HG02973 (cell line): ENCODE measurements at regions not wholly inside any gene's neighbourhood (a gene's known extent, or its start where the extent isn't known, plus 50 kb on each side); places are given as distances from the start of the nearest gene placed in this dataset.
A peak's percentile ranks its signal among the peaks of the same experiment; 100 is the strongest.
"Not testable (repeated sequence)": the region's sequence is repeated elsewhere in the genome, so short reads cannot be mapped to it uniquely, and the experiment has no call there.

Experiments used
- ATAC-seq: cut with Tn5 transposase; IDR thresholded peaks from one replicate; pipeline ENCODE4 v1.9.1; 2021; ENCODE audit warnings: moderate library complexity; ENCODE audit not compliant: unreplicated experiment

- no peak for ATAC-seq
Observed at GRCh38 chr1:193419295-193419694, 232.9 kb upstream of the B3GALT2 start.

GRCh38 chr1:193418745-193419058, 232.3 kb upstream of the B3GALT2 start:
- ATAC-seq, result no peak

GRCh38 chr1:193417945-193418744, 231.7 kb upstream of the B3GALT2 start:
- ATAC-seq, result peak; percentile 89

- ATAC-seq, result no peak
Observed at GRCh38 chr1:193417403-193417802, 231.0 kb upstream of the B3GALT2 start.

GRCh38 chr1:193416226-193417024, 230.0 kb upstream of the B3GALT2 start:
- no peak for ATAC-seq

GRCh38 chr1:193415256-193415655, 228.8 kb upstream of the B3GALT2 start:
- ATAC-seq, result no peak

GRCh38 chr1:193413376-193413775, 227.0 kb upstream of the B3GALT2 start:
- no peak for ATAC-seq

- no peak for ATAC-seq
Observed at GRCh38 chr1:193412748-193413147, 226.3 kb upstream of the B3GALT2 start.

- ATAC-seq, result no peak
Observed at GRCh38 chr1:193411714-193412113, 225.3 kb upstream of the B3GALT2 start.

- ATAC-seq, result no peak
Observed at GRCh38 chr1:193411215-193411614, 224.8 kb upstream of the B3GALT2 start.

- no peak for ATAC-seq
Observed at GRCh38 chr1:193408782-193409293, 222.4 kb upstream of the B3GALT2 start.

- peak; percentile 65 for ATAC-seq
Observed at GRCh38 chr1:193406901-193407300, 220.5 kb upstream of the B3GALT2 start.

GRCh38 chr1:193404236-193404635, 217.8 kb upstream of the B3GALT2 start:
- ATAC-seq, result no peak

GRCh38 chr1:193402977-193403376, 216.6 kb upstream of the B3GALT2 start:
- no peak for ATAC-seq

- no peak for ATAC-seq
Observed at GRCh38 chr1:193402037-193402436, 215.6 kb upstream of the B3GALT2 start.

- no peak for ATAC-seq
Observed at GRCh38 chr1:193394336-193394735, 207.9 kb upstream of the B3GALT2 start.

- no peak for ATAC-seq
Observed at GRCh38 chr1:193392686-193393085, 206.3 kb upstream of the B3GALT2 start.

- ATAC-seq, result no peak
Observed at GRCh38 chr1:193388683-193389082, 202.3 kb upstream of the B3GALT2 start.

- ATAC-seq, result no peak
Observed at GRCh38 chr1:193388165-193388564, 201.8 kb upstream of the B3GALT2 start.

- ATAC-seq, result no peak
Observed at GRCh38 chr1:193387406-193387805, 201.0 kb upstream of the B3GALT2 start.

- ATAC-seq, result not testable (repeated sequence)
Observed at GRCh38 chr1:193378451-193378850, 192.0 kb upstream of the B3GALT2 start.

- no peak for ATAC-seq
Observed at GRCh38 chr1:193377472-193377871, 191.1 kb upstream of the B3GALT2 start.
